ENCODE measurements at regions not wholly inside any gene's neighbourhood (a gene's known extent, or its start where the extent isn't known, plus 50 kb on each side); places are given as distances from the start of the nearest gene placed in this dataset.
A peak's percentile ranks its signal among the peaks of the same experiment; 100 is the strongest.

DNA sequence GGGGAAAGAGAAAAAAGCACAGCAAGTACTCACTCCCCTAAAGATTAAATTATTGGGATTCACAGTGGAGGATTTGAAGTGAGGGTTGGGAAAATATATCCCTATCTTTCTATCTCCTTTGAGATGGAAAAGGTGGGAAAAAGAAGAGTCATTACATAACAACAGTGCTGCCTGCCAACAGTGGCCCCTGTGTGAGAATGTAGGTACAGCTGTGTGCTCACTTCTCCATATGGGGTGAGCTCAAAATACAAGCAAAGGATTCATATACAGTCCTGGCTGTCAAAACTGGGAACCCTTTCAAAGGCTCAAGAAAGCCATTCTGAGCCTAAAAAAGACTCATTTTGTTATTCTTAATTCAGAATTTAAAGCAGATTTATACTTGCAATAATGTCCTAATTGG, 458.5 kb downstream of the GPAM start:
- DNase-seq (ENCODE audit: low read depth), result no peak

DNA sequence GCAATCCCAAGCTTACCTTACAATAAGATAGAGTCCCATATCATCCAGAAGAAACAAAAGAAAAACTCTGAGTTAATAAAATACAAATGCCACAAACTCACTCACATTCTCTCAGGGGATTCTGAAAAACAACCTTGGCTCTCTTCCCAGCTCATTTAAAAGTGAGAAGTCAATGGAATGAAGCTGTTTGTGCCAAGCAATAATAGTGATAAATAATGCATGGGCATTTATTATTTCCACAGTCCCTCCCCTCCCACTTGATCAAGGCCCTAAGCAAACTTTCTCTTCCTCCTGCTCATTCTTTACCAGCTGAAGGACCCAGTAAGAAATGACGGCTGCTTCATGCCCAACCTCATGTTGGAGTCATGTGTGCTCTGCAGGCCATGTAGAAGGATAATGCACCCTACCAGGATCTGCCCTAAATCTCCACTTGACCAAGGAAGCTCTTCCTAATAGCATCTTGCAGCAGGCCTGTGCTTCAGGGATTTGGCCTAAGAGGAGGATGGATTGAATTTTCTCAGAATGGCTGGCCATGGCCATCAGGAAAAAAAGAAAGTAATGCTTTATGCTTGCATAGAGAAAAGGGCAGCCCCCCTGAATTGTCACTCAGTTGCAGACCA, 451.3 kb downstream of the GPAM start:
- DNase-seq (ENCODE audit: low read depth), result no peak

GRCh38 chr10:111739125-111739873, 444.3 kb downstream of the GPAM start:
- no peak for DNase-seq (ENCODE audit: low read depth)

DNA sequence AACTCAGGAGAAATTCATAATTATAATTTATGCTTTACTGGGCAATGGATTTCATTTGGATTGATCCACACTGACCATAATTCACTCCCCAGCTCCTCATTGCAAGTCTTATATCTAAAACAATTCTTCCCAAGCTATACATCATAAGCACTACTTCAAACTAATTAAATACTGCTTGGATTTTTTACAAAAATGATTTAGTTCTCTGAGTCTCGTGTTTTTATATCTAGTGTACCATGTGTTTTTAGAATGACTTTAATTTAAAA, 443.8 kb downstream of the GPAM start:
- DNase-seq (ENCODE audit: low read depth), result no peak

GRCh38 chr10:111745982-111746381, 437.6 kb downstream of the GPAM start:
- DNase-seq (ENCODE audit: low read depth), result no peak

DNA sequence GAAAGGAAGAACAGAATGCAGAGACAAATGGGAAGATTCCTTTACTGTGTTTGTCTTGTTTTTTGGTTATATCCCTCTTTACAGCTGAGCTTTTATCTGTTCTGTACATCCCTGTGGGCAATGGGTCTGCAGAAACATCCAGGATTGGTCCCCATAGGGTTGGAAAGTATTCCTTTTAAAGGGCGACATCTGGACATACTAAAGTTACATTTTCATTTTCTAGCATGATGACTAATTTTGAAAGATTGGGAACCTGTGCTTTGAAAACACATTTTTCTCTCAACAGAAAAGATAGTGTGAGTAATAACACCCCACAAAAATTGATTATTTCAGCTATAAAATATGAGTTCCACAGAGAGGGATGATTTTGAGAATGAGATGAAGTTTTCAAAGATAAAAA, 435.8 kb downstream of the GPAM start:
- no peak for DNase-seq (ENCODE audit: low read depth)

DNA sequence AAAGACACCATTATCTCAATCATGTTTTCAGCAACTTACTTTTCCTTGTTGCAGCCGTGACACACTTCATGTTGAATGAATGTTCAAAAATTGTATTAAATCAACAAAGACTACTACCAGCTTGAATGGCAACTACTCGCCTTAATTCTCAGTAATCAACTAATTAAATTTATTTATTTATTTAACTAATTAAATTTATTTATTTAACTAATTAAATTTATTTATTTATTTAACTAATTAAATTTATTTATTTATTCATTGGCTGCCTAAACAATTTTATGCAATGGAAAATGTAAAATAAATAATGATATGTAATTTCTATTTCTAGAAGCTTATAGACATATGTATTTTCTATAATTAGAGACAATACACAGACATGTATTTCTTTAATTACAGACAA, 435.4 kb downstream of the GPAM start:
- no peak for DNase-seq (ENCODE audit: low read depth)

GRCh38 chr10:111750165-111750849, 433.3 kb downstream of the GPAM start:
- no peak for DNase-seq (ENCODE audit: low read depth)

DNA sequence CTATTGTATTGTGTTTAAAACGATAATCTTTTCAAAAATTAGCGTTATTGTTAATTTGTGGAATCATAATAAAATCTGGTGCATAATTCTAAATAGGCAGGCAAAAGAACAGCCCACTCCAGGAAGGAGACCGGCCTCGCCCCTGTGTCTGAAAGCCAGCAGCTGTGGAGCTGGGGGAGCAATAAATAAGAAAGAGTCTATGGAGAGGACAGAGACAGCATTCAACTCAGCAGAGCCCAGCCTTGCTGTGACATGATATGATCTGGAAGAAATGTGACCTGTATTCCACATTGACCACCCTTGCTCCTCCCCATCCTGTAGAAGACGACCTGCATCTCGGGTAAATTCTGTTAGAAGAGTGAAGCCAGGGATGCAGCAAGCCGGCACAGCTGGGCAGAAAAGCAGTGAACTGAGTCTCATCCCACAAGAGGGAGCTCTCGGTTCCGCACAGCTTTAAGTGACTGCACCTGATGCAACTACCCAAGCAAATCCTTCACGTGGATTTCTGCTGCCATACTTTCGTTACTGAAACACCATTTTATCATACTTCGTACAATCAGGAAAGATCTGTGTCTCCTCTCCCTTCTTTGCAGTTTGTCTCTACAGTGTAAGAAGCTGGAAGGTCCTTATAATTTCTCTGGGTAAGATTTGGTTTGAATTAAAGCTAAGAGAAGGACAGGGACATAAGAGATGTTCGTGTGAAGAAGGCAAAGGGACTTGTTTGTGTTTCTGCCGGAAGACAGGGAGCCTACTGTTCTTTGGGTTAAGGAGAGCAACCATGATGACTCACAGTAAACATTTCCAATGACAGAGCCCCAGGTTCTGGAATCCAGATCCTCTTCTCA, 427.1 kb downstream of the GPAM start:
- peak; percentile 55 for DNase-seq (ENCODE audit: low read depth)

GRCh38 chr10:111758593-111758992, 425.0 kb downstream of the GPAM start:
- DNase-seq (ENCODE audit: low read depth), result no peak

DNA sequence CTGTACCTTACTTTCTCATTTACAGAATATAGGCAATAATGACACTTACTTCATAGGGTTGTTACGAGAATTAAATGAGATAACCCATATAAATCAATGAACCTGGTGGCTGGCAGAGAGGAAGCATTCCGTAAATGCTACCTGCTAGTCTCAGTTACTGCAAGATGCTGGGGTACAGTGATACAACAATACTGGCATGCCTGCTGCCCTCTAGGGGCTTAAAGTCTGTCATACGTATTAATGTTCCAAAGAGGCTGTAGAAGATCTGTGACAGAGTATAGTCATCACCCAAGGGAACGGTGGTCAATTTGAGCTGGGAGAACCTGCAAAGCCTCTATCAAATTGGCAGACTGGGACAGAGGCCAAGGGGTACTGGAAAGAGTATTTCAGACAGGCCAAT, 421.5 kb downstream of the GPAM start:
- DNase-seq (ENCODE audit: low read depth), result no peak

GRCh38 chr10:111765216-111765615, 418.3 kb downstream of the GPAM start:
- DNase-seq (ENCODE audit: low read depth), result no peak

DNA sequence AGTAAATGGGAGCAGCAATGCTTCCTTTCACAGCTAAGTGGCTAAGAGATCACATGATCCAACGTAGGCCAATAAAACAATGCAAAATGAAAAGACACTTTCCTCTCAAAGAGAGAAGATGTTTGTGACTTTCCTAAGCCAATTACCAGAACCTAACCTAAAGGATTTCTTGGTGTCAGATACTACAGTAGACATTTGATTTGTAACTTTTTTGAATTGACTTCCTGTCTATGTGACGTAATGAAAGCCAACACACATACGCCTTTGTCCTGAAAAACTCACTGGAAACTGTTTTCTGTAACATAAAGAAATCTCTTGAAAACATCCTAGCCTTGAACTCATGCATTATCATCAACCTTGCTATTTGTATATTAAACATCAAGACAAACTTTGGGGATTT, 417.1 kb downstream of the GPAM start:
- peak; percentile 28 for DNase-seq (ENCODE audit: low read depth)

GRCh38 chr10:111767661-111768060, 415.9 kb downstream of the GPAM start:
- DNase-seq (ENCODE audit: low read depth), result no peak

GRCh38 chr10:111773950-111774349, 409.6 kb downstream of the GPAM start:
- no peak for DNase-seq (ENCODE audit: low read depth)

DNA sequence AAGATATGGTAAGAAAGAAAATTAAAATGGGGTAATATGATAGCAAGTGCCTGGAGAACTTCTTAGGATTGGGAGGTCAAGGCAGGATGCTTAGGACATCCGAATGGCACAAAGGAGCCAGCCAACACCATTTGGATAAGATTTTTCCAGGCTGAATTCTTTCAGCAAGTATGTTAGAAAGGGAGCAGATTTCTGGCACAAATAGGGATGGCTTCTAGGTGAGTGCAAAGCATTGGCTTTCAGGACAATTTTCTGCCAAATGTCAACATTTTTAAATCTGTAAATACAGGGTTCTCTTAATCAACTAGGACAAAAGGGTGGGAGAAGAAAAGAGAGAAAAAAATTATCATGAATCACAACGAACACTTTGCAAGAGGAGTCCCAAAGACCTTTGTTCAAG, 409.1 kb downstream of the GPAM start:
- DNase-seq (ENCODE audit: low read depth), result no peak

DNA sequence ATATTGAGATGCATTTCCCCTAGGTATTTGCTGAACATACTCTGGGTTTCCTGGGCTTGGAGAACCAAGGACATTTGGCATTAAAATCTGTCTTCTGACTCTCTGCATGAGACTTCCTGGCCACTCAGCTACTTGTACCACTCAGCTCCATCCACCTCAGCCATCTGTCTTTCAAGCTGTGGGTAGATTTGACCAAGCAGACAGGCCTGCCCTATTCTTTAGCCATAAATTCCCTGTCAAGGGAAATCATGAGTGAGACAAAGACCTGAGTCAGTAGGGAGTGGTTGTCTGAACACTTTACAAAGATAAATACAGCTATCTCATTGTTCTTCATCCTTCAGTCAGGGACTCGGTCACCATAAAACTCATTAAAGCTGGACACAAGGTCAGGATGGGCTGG, 399.1 kb downstream of the GPAM start:
- no peak for DNase-seq (ENCODE audit: low read depth)

DNA sequence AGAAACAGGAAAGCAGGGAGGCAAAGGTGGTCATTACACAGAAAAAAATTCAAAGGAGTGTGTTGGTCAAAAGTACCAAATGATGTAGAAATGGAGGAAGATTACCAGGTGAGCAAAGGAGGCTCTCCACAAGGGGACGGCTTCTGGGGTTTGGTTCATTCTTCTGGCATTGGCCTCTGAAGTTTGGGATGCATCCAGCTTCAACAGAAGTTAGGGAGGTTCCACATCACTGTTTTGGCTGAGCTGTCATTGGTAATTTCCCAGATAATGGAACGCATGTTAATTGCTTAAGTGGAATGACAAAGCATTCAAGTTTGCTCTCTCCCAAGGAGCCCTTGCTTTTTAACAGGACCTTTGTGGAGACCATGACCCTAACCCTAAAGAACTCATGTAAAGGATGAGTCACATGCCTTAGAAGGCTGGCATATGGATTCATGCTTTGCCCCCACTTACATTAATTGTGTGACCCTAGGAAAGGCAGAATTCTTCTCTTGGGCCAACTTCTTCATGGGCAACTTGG, 398.6 kb downstream of the GPAM start:
- DNase-seq (ENCODE audit: low read depth), result no peak

DNA sequence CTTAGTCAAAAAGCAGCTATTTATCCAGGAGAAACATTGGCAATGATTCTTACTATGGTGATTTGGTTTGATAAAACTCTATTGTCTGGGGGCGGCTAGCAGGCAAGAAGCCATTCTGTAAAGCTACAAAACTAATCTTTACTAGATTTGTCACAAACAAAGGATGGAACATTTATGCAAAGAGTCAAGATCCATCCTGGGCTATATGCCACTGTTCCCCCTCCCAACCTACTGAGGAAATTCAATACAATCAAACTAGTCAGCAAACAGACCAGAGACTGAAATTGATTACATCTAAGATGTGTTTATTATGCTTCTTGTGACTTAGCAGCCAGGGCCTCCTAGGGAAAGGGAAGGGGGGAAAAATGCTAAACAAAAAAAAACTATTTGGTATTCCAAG, 397.6 kb downstream of the GPAM start:
- DNase-seq (ENCODE audit: low read depth), result no peak

DNA sequence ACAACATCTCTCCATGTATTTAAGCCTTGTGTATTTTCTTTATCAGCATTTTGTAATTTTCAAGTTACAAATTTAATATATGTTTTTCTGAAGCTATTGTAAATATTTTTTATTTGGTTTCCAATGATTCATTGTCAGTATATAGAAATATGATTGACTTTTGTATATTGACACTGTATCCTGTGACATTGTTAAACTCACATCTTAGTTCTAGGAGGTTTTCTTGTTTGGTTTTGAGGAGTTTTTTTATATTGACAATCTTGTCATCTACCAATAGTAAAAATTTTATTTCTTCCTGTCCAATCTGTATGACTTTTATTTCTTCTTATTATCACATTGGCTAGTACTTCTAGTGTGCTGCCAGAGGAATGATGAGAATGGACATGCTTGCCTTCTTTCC, 393.7 kb downstream of the GPAM start:
- no peak for DNase-seq (ENCODE audit: low read depth)

GRCh38 chr10:111801841-111802240, 381.7 kb downstream of the GPAM start:
- no peak for DNase-seq (ENCODE audit: low read depth)

DNA sequence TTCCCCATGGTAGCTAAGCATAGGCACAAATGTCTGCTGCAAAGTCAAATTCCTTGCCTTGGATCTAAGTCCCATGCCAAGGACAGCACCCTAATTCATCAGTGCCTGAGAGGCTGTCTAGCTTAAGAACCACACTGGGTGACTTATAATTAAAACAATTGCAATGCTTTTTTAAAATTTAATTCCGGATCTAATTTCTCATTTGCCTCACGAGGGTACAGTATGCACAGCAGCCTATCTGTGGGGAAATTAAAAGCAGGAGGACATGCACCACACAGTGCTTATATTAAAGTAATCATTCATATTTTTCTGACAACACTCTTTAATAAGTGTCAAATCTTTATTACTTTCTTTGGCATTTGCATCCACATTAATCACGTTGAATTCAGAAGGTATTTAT, 378.8 kb downstream of the GPAM start:
- no peak for DNase-seq (ENCODE audit: low read depth)

Data from RPMI7951 (cell line).